ENCODE measurements at regions not wholly inside any gene's neighbourhood (a gene's known extent, or its start where the extent isn't known, plus 50 kb on each side); places are given as distances from the start of the nearest gene placed in this dataset.

GRCh38 chr3:152729906-152730305 lies 105.0 kb upstream of the P2RY1 start:
- no peak for ATAC-seq

GRCh38 chr3:152731511-152731910 lies 103.4 kb upstream of the P2RY1 start:
- ATAC-seq: no peak
- TF ChIP-seq ISL1 (CRISPR knock-in tag; IDR thresholded peaks at IDR 0.05) (no peak), PATZ1 (CRISPR knock-in tag; IDR thresholded peaks at IDR 0.05; ENCODE audit: borderline replicate concordance) (no peak), CSDC2 (CRISPR knock-in tag; IDR thresholded peaks at IDR 0.05) (no peak), ESRRG (CRISPR knock-in tag; IDR thresholded peaks at IDR 0.05) (no peak), PPARA (CRISPR knock-in tag; IDR thresholded peaks at IDR 0.05; ENCODE audit: borderline replicate concordance) (no peak), ZNF8 (CRISPR knock-in tag; IDR thresholded peaks at IDR 0.05) (no peak), CSRNP3 (CRISPR knock-in tag; IDR thresholded peaks at IDR 0.05) (no peak), BACH2 (CRISPR knock-in tag; IDR thresholded peaks at IDR 0.05; ENCODE audit: borderline replicate concordance) (no peak), ZFP30 (CRISPR knock-in tag; IDR thresholded peaks at IDR 0.05) (no peak), ARNTL (CRISPR knock-in tag; IDR thresholded peaks at IDR 0.05; ENCODE audit: borderline replicate concordance, low read depth) (no peak), SNAI2 (CRISPR knock-in tag; IDR thresholded peaks at IDR 0.05) (no peak), TCF4 (CRISPR knock-in tag; IDR thresholded peaks at IDR 0.05; ENCODE audit: borderline replicate concordance) (no peak), ZNF565 (CRISPR knock-in tag; conservative IDR thresholded peaks at IDR 0.05; ENCODE audit: low read depth) (no peak), ZC3H10 (CRISPR knock-in tag; IDR thresholded peaks at IDR 0.05) (no peak), ZNF70 (CRISPR knock-in tag; IDR thresholded peaks at IDR 0.05) (no peak), OSR1 (CRISPR knock-in tag; IDR thresholded peaks at IDR 0.05) (no peak), POU6F1 (CRISPR knock-in tag; IDR thresholded peaks at IDR 0.05; ENCODE audit: borderline replicate concordance, low read depth) (no peak), GLIS3 (CRISPR knock-in tag; IDR thresholded peaks at IDR 0.05) (no peak), TSHZ2 (CRISPR knock-in tag; IDR thresholded peaks at IDR 0.05) (no peak)

More at GRCh38 chr3:152729906-152730305, 105.0 kb upstream of the P2RY1 start:
- TF ChIP-seq ESRRG (CRISPR knock-in tag; IDR thresholded peaks at IDR 0.05) (no peak), TCF4 (CRISPR knock-in tag; IDR thresholded peaks at IDR 0.05; ENCODE audit: borderline replicate concordance) (no peak), CSDC2 (CRISPR knock-in tag; IDR thresholded peaks at IDR 0.05) (no peak), GLIS3 (CRISPR knock-in tag; IDR thresholded peaks at IDR 0.05) (no peak), ZFP30 (CRISPR knock-in tag; IDR thresholded peaks at IDR 0.05) (no peak), ISL1 (CRISPR knock-in tag; IDR thresholded peaks at IDR 0.05) (no peak), CSRNP3 (CRISPR knock-in tag; IDR thresholded peaks at IDR 0.05) (no peak), ZNF565 (CRISPR knock-in tag; conservative IDR thresholded peaks at IDR 0.05; ENCODE audit: low read depth) (no peak)

- ATAC-seq: no peak
- TF ChIP-seq ZNF565 (CRISPR knock-in tag; conservative IDR thresholded peaks at IDR 0.05; ENCODE audit: low read depth) (no peak), CSRNP3 (CRISPR knock-in tag; IDR thresholded peaks at IDR 0.05) (no peak), TSHZ2 (CRISPR knock-in tag; IDR thresholded peaks at IDR 0.05) (no peak), CSDC2 (CRISPR knock-in tag; IDR thresholded peaks at IDR 0.05) (no peak), POU6F1 (CRISPR knock-in tag; IDR thresholded peaks at IDR 0.05; ENCODE audit: borderline replicate concordance, low read depth) (no peak), RARB (CRISPR knock-in tag; IDR thresholded peaks at IDR 0.05) (no peak), BACH2 (CRISPR knock-in tag; IDR thresholded peaks at IDR 0.05; ENCODE audit: borderline replicate concordance) (no peak), TOX (CRISPR knock-in tag; IDR thresholded peaks at IDR 0.05; ENCODE audit: borderline replicate concordance) (no peak)
These were observed 101.3 kb upstream of the P2RY1 start for GRCh38 chr3:152733584-152734119.

Measured in SK-N-SH treated with all-trans-retinoic acid at 6 μM for 48 hours (cell line).